K562 (cell line): ENCODE measurements at regions not wholly inside any gene's neighbourhood (a gene's known extent, or its start where the extent isn't known, plus 50 kb on each side); places are given as distances from the start of the nearest gene placed in this dataset.

Experiments
- CXXC5 ChIP-seq: fragments of 250-450 bp; sonication (Bioruptor Pico); IDR thresholded peaks from 2 replicates; pipeline ENCODE4 v1.8.0; 2022; ENCODE audit warnings: inconsistent platforms, mild to moderate bottlenecking, moderate library complexity
- ESRRA ChIP-seq: fragments of 450-650 bp; IDR thresholded peaks from 2 replicates; pipeline ENCODE4 v1.6.1; 2014; ENCODE audit warnings: low read depth, mild to moderate bottlenecking, moderate library complexity, borderline replicate concordance
- ETV5 ChIP-seq: sonication (generic); formaldehyde crosslinking; IDR thresholded peaks from 2 replicates; pipeline ENCODE4 v1.4.0; 2020; ENCODE audit warnings: low read depth, mild to moderate bottlenecking, missing genetic modification reagents
- IRF1 ChIP-seq: sonication (generic); formaldehyde crosslinking; IDR thresholded peaks from 2 replicates; pipeline ENCODE4 v1.8.0; 2022; ENCODE audit warnings: missing genetic modification reagents, mild to moderate bottlenecking, borderline replicate concordance
- KLF1 ChIP-seq: fragments of 450-650 bp; IDR thresholded peaks from 2 replicates; pipeline ENCODE4 v1.6.1; 2016; ENCODE audit warnings: missing genetic modification characterization, missing compliant biosample characterization
- MAFF ChIP-seq: IDR thresholded peaks from 2 replicates; pipeline ENCODE4 v1.6.1; 2012; ENCODE audit warnings: low read length, improper control_type of control experiment
- MBD2 ChIP-seq: sonication (generic); IDR thresholded peaks from 2 replicates; pipeline ENCODE4 v1.6.1; 2016; ENCODE audit warnings: low read depth, borderline replicate concordance
- MCM3 ChIP-seq: fragments of 450-650 bp; IDR thresholded peaks from 2 replicates; pipeline ENCODE4 v1.6.1; 2016
- MED1 ChIP-seq: sonication (generic); formaldehyde crosslinking; IDR thresholded peaks from 2 replicates; pipeline ENCODE4 v1.8.1; 2023; ENCODE audit warnings: missing genetic modification reagents, borderline replicate concordance
- PRMT5 ChIP-seq: sonication (generic); formaldehyde crosslinking; IDR thresholded peaks from 2 replicates; pipeline ENCODE4 v1.5.0; 2020; ENCODE audit warnings: missing genetic modification reagents
- RAD21 ChIP-seq, 2 experiments: fragments of 250-450 bp in 1 of 2; fragments of 450-650 bp in 1 of 2; sonication (Bioruptor Pico) in 1 of 2; formaldehyde crosslinking in 1 of 2; IDR thresholded peaks in 1 of 2; conservative IDR thresholded peaks in 1 of 2; 2 replicates each; pipeline versions ENCODE4 v1.4.0 to v1.8.0; 2020 to 2022; ENCODE audit warnings: mild to moderate bottlenecking in 2 of 2, moderate library complexity in 1 of 2
- RBM22 ChIP-seq: fragments of 200-400 bp; formaldehyde crosslinking; IDR thresholded peaks from 2 replicates; pipeline ENCODE4 v1.6.1; 2018; ENCODE audit warnings: low read length, low read depth; ENCODE audit not compliant: poor library complexity, severe bottlenecking
- SMAD4 ChIP-seq: fragments of 250-450 bp; sonication (Bioruptor Pico); conservative IDR thresholded peaks from 2 replicates; pipeline ENCODE4 v1.8.0; 2021; ENCODE audit warnings: inconsistent platforms, mild to moderate bottlenecking, moderate library complexity
- SMC3 ChIP-seq: conservative IDR thresholded peaks from 2 replicates; pipeline ENCODE4 v1.6.1; 2011; ENCODE audit warnings: low read depth, low read length, improper control_type of control experiment; ENCODE audit not compliant: insufficient read depth
- STAT5B ChIP-seq: fragments of 250-450 bp; sonication (Bioruptor Pico); IDR thresholded peaks from 2 replicates; pipeline ENCODE4 v1.8.0; 2021; ENCODE audit warnings: mild to moderate bottlenecking, inconsistent platforms
- U2AF2 ChIP-seq: fragments of 200-400 bp; formaldehyde crosslinking; optimal IDR thresholded peaks from 2 replicates; pipeline ENCODE3; 2017; ENCODE audit warnings: low read depth, mild to moderate bottlenecking, low read length
- ZNF282 ChIP-seq: sonication (generic); formaldehyde crosslinking; IDR thresholded peaks from 2 replicates; pipeline ENCODE4 v1.8.1; 2023; ENCODE audit warnings: missing genetic modification reagents
- TF ChIP-seq, protein P1 (sequence below), 2 experiments: IDR thresholded peaks; 2 replicates each; pipeline ENCODE4 v1.6.1; 2012; ENCODE audit warnings: improper control_type of control experiment in 2 of 2, low read depth in 2 of 2, low read length in 2 of 2, borderline replicate concordance in 1 of 2
- TF ChIP-seq, protein P2 (sequence below): fragments of 250-450 bp; sonication (Bioruptor Pico); IDR thresholded peaks from 2 replicates; pipeline ENCODE4 v1.5.0; 2021
- TF ChIP-seq, protein P3 (sequence below): fragments of 450-650 bp; IDR thresholded peaks from 2 replicates; pipeline ENCODE4 v1.6.1; 2018; ENCODE audit not compliant: partially characterized antibody

DNA sequence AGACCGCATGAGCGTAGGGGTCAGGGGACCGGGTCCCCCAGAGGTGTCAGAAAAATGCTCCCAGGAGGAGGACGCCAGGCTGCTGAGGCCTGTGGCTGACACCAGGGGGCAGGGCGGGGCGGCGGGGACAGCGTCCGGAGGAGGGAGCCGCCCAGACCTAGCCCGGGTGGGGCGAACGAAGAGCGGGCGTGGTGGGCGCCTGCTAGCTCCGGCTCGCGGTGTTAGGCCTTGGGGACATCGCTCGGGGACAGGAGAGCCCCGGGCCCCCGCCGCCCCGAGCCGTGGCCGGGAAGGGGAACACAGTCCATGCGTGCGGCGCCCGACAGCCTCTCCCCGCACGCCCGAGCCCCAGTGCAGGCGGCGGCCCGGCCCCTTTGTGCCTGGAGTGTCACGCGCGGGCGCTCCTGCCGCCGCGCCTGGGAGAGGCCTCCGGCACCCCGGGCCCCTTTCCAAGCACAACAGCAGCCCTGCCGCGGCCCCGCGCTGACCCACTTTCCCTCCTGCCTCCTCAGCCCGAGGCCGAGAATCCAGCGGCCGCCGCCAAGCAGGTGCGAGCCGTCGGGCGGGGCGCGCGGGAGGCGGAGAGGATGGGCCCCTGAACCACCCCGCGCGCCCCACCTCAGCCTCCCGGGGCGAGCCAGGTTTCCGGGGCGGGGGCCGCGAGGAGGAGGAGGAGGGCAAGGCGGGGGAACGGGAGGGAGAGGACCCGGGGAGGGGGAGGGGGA, 111.0 kb upstream of the KLF13 start (continued):
- TF ChIP-seq IRF1 (CRISPR knock-in tag), result no peak
- TF ChIP-seq RAD21 (CRISPR knock-in tag; conservative IDR thresholded peaks at IDR 0.05 in 1 of 2, IDR thresholded peaks at IDR 0.05 in 1 of 2), result peak; percentile 71 to 76
- peak; percentile 71; the same call in 1 of the 2 replicates for TF ChIP-seq SMC3
- TF ChIP-seq ETV5 (CRISPR knock-in tag), result 0 out of 2 replicates have a peak, but pooled peaks have one; percentile 44
- no peak for TF ChIP-seq STAT5B
- TF ChIP-seq SMAD4 (CRISPR knock-in tag), result 0 out of 2 replicates have a peak, but pooled peaks have one; percentile 41
- no peak for TF ChIP-seq MED1
- TF ChIP-seq MCM3, result no peak
- TF ChIP-seq KLF1 (tag), result peak; percentile 90
- 0 out of 2 replicates have a peak, but pooled peaks have one; percentile 48 for TF ChIP-seq ESRRA
- no peak for TF ChIP-seq MAFF
- no peak for TF ChIP-seq ZNF282 (CRISPR knock-in tag)
- no peak for TF ChIP-seq PRMT5 (CRISPR knock-in tag)
- TF ChIP-seq RBM22, result no peak
- TF ChIP-seq U2AF2, result no peak
- TF ChIP-seq, protein P1, sequence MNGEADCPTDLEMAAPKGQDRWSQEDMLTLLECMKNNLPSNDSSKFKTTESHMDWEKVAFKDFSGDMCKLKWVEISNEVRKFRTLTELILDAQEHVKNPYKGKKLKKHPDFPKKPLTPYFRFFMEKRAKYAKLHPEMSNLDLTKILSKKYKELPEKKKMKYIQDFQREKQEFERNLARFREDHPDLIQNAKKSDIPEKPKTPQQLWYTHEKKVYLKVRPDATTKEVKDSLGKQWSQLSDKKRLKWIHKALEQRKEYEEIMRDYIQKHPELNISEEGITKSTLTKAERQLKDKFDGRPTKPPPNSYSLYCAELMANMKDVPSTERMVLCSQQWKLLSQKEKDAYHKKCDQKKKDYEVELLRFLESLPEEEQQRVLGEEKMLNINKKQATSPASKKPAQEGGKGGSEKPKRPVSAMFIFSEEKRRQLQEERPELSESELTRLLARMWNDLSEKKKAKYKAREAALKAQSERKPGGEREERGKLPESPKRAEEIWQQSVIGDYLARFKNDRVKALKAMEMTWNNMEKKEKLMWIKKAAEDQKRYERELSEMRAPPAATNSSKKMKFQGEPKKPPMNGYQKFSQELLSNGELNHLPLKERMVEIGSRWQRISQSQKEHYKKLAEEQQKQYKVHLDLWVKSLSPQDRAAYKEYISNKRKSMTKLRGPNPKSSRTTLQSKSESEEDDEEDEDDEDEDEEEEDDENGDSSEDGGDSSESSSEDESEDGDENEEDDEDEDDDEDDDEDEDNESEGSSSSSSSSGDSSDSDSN (IDR thresholded peaks at IDR 0.05; ENCODE audit: borderline replicate concordance in 1 of 2, low read depth in 2 of 2, low read length in 2 of 2), result 0 out of 4 replicates have a peak, but pooled peaks have one; percentile 19 to 51
- TF ChIP-seq, protein P2, sequence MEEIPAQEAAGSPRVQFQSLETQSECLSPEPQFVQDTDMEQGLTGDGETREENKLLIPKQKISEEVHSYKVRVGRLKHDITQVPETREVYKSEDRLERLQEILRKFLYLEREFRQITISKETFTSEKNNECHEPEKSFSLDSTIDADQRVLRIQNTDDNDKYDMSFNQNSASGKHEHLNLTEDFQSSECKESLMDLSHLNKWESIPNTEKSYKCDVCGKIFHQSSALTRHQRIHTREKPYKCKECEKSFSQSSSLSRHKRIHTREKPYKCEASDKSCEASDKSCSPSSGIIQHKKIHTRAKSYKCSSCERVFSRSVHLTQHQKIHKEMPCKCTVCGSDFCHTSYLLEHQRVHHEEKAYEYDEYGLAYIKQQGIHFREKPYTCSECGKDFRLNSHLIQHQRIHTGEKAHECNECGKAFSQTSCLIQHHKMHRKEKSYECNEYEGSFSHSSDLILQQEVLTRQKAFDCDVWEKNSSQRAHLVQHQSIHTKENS (CRISPR knock-in tag), result no peak
- TF ChIP-seq CXXC5 (CRISPR knock-in tag), result peak; percentile 45; the same call in 1 of the 2 replicates
- TF ChIP-seq, protein P3, sequence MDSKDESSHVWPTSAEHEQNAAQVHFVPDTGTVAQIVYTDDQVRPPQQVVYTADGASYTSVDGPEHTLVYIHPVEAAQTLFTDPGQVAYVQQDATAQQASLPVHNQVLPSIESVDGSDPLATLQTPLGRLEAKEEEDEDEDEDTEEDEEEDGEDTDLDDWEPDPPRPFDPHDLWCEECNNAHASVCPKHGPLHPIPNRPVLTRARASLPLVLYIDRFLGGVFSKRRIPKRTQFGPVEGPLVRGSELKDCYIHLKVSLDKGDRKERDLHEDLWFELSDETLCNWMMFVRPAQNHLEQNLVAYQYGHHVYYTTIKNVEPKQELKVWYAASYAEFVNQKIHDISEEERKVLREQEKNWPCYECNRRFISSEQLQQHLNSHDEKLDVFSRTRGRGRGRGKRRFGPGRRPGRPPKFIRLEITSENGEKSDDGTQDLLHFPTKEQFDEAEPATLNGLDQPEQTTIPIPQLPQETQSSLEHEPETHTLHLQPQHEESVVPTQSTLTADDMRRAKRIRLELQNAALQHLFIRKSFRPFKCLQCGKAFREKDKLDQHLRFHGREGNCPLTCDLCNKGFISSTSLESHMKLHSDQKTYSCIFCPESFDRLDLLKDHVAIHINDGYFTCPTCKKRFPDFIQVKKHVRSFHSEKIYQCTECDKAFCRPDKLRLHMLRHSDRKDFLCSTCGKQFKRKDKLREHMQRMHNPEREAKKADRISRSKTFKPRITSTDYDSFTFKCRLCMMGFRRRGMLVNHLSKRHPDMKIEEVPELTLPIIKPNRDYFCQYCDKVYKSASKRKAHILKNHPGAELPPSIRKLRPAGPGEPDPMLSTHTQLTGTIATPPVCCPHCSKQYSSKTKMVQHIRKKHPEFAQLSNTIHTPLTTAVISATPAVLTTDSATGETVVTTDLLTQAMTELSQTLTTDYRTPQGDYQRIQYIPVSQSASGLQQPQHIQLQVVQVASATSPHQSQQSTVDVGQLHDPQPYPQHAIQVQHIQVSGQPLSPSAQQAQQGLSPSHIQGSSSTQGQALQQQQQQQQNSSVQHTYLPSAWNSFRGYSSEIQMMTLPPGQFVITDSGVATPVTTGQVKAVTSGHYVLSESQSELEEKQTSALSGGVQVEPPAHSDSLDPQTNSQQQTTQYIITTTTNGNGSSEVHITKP, result peak; percentile 43
- no peak for TF ChIP-seq MBD2
